Neural cell (in vitro differentiated cells): ENCODE measurements at regions not wholly inside any gene's neighbourhood (a gene's known extent, or its start where the extent isn't known, plus 50 kb on each side); places are given as distances from the start of the nearest gene placed in this dataset.

ENCODE experiments used
- H2AFZ ChIP-seq: fragments of 200-600, 300-800 bp; sonication (generic), shearing (Covaris generic); 2 replicates; pipeline ENCODE4 v1.6.0; 2014; ENCODE audit warnings: low read depth, mild to moderate bottlenecking, antibody characterized with exemption, low read length, moderate library complexity
- H3F3A ChIP-seq: fragments of 200-600 bp; shearing (Covaris generic); 2 replicates; pipeline ENCODE4 v1.6.1; 2016; ENCODE audit warnings: mild to moderate bottlenecking, moderate library complexity, mixed read lengths, antibody characterized with exemption, low read length; ENCODE audit not compliant: insufficient read depth, poor library complexity, severe bottlenecking
- H3K27ac ChIP-seq: fragments of 200-600, 300-800 bp; sonication (generic), shearing (Covaris generic); 2 replicates; pipeline ENCODE4 v1.5.1; 2014; ENCODE audit warnings: mild to moderate bottlenecking, low read length, moderate library complexity
- H3K27me3 ChIP-seq: fragments of 300-800, 200-600 bp; sonication (generic), shearing (Covaris generic); 2 replicates; pipeline ENCODE4 v1.6.0; 2014; ENCODE audit warnings: mild to moderate bottlenecking, low read depth, low read length, moderate library complexity; ENCODE audit not compliant: insufficient read depth
- H3K36me3 ChIP-seq: fragments of 300-800, 200-600 bp; sonication (generic), shearing (Covaris generic); 2 replicates; pipeline ENCODE4 v1.5.1; 2014; ENCODE audit warnings: mild to moderate bottlenecking, antibody characterized with exemption, low read length, moderate library complexity; ENCODE audit not compliant: insufficient read depth
- H3K4me2 ChIP-seq: fragments of 300-800, 200-600 bp; sonication (generic), shearing (Covaris generic); 2 replicates; pipeline ENCODE4 v1.6.0; 2014; ENCODE audit warnings: mild to moderate bottlenecking, low read length
- H3K4me3 ChIP-seq: fragments of 300-800, 200-600 bp; sonication (generic), shearing (Covaris generic); 2 replicates; pipeline ENCODE4 v1.5.1; 2014; ENCODE audit warnings: mild to moderate bottlenecking, low read length, moderate library complexity
- H3K79me2 ChIP-seq: fragments of 200-600 bp; shearing (Covaris generic); replicated peaks from 2 replicates; pipeline ENCODE4 v1.6.0; 2014; ENCODE audit warnings: mild to moderate bottlenecking, low read length, moderate library complexity; ENCODE audit not compliant: insufficient read depth
- H3K9ac ChIP-seq: fragments of 300-800, 200-600 bp; sonication (generic), shearing (Covaris generic); 2 replicates; pipeline ENCODE4 v1.6.1; 2016; ENCODE audit warnings: mild to moderate bottlenecking, low read length, mixed read lengths
- H3K9me2 ChIP-seq: fragments of 200-600 bp; shearing (Covaris generic); 2 replicates; pipeline ENCODE4 v1.6.1; 2016; ENCODE audit warnings: mild to moderate bottlenecking, low read length, mixed read lengths; ENCODE audit not compliant: insufficient read depth
- H3K9me3 ChIP-seq: fragments of 200-600, 300-800 bp; sonication (generic), shearing (Covaris generic); 2 replicates; pipeline ENCODE4 v1.6.1; 2016; ENCODE audit warnings: mild to moderate bottlenecking, mixed run types, low read length, moderate library complexity, mixed read lengths
- H4K20me1 ChIP-seq: fragments of 200-600 bp; shearing (Covaris generic); 2 replicates; pipeline ENCODE4 v1.6.1; 2016; ENCODE audit warnings: mild to moderate bottlenecking, mixed run types; ENCODE audit not compliant: insufficient read depth
- CTCF ChIP-seq: fragments of 450-650 bp; IDR thresholded peaks from 2 replicates; pipeline ENCODE4 v1.5.1; 2014; ENCODE audit warnings: antibody characterized with exemption, mild to moderate bottlenecking, moderate library complexity; ENCODE audit not compliant: poor library complexity, severe bottlenecking
- EP300 ChIP-seq: fragments of 450-650 bp; conservative IDR thresholded peaks from 2 replicates; pipeline ENCODE4 v1.6.1; 2014; ENCODE audit warnings: antibody characterized with exemption, mild to moderate bottlenecking, moderate library complexity; ENCODE audit not compliant: poor library complexity, severe bottlenecking
- EZH2 ChIP-seq: fragments of 200-600, 300-800 bp; shearing (Covaris generic), sonication (generic); IDR thresholded peaks from 2 replicates; pipeline ENCODE4 v1.6.1; 2014; ENCODE audit warnings: antibody characterized with exemption, low read length, borderline replicate concordance, mild to moderate bottlenecking; ENCODE audit not compliant: insufficient read depth, poor library complexity, severe bottlenecking
- MXI1 ChIP-seq: fragments of 450-650 bp; conservative IDR thresholded peaks from 2 replicates; pipeline ENCODE4 v1.6.1; 2014; ENCODE audit warnings: antibody characterized with exemption, mild to moderate bottlenecking; ENCODE audit not compliant: poor library complexity, severe bottlenecking
- POLR2AphosphoS5 ChIP-seq: IDR thresholded peaks from 2 replicates; pipeline ENCODE4 v1.6.1; 2012
- RAD21 ChIP-seq: fragments of 450-650 bp; conservative IDR thresholded peaks from 2 replicates; pipeline ENCODE4 v1.6.1; 2014; ENCODE audit warnings: antibody characterized with exemption, mild to moderate bottlenecking, moderate library complexity
- REST ChIP-seq: IDR thresholded peaks from 2 replicates; pipeline ENCODE4 v1.6.1; 2012; ENCODE audit warnings: borderline replicate concordance
- SMC3 ChIP-seq: fragments of 450-650 bp; conservative IDR thresholded peaks from 2 replicates; pipeline ENCODE4 v1.6.1; 2014; ENCODE audit warnings: antibody characterized with exemption, mild to moderate bottlenecking, moderate library complexity; ENCODE audit not compliant: poor library complexity
- TAF1 ChIP-seq: IDR thresholded peaks from 2 replicates; pipeline ENCODE4 v1.6.1; 2012; ENCODE audit warnings: low read depth

- Histone ChIP-seq H3F3A (no peaks in the 10 kb centered on the region), H3K9me2 (no peaks in the 10 kb centered on the region), H2AFZ (no peak overlapping the region), H3K36me3 (no peaks in the 10 kb centered on the region), H3K9ac (no peak overlapping the region), H3K27ac (no peak overlapping the region), H3K4me2 (no peak overlapping the region), H3K27me3 (no peaks in the 10 kb centered on the region), H3K9me3 (no peaks in the 10 kb centered on the region), H4K20me1 (no peaks in the 10 kb centered on the region), H3K79me2 (no peaks in the 10 kb centered on the region), H3K4me3 (no peak overlapping the region)
- TF ChIP-seq MXI1: no peak
- no peak for TF ChIP-seq EP300
- TF ChIP-seq POLR2AphosphoS5: no peak
- no peak for TF ChIP-seq RAD21
- TF ChIP-seq REST: no peak
- TF ChIP-seq EZH2: no peak
- TF ChIP-seq SMC3: no peak
- no peak for TF ChIP-seq CTCF
- no peak for TF ChIP-seq TAF1
Measured at GRCh38 chr11:134755535-134755934, 343.5 kb upstream of the B3GAT1 start.

GRCh38 chr11:134754521-134755198, 342.6 kb upstream of the B3GAT1 start:
- H3F3A ChIP-seq: no peaks in the 10 kb centered on the region
- no peaks in the 10 kb centered on the region for H3K79me2 ChIP-seq
- H3K27me3 ChIP-seq: no peaks in the 10 kb centered on the region
- H4K20me1 ChIP-seq: no peaks in the 10 kb centered on the region
- no peaks in the 10 kb centered on the region for H3K36me3 ChIP-seq
- no peak overlapping the region for H3K9ac ChIP-seq
- H3K9me2 ChIP-seq: no peaks in the 10 kb centered on the region
- H3K27ac ChIP-seq: no peak overlapping the region
- no peak overlapping the region for H3K4me3 ChIP-seq
- TF ChIP-seq TAF1 (no peak), REST (no peak), EP300 (no peak), RAD21 (no peak), SMC3 (no peak), POLR2AphosphoS5 (no peak), EZH2 (no peak), CTCF (no peak), MXI1 (no peak)
- no peaks in the 10 kb centered on the region for H3K9me3 ChIP-seq
- H3K4me2 ChIP-seq: no peak overlapping the region
- no peak overlapping the region for H2AFZ ChIP-seq
